GM12878 (cell line): ENCODE measurements at regions not wholly inside any gene's neighbourhood (a gene's known extent, or its start where the extent isn't known, plus 50 kb on each side); places are given as distances from the start of the nearest gene placed in this dataset.

ENCODE experiments used
- ATAC-seq: fragments of 200-7000 bp; cut with Tn5 transposase; 3 replicates; pipeline ENCODE4 v1.9.1; 2020; ENCODE audit warnings: mild to moderate bottlenecking, moderate library complexity
- BruUV-seq: library from RNA; stranded (reverse); fragments of 400-500 nt; replicated peaks from 2 replicates; lab custom pipeline; 2021; lab: Mats Ljungman, UMichigan
- CTCF ChIA-PET: fragments of 300-600 bp; sonication (Branson Sonifier 250); formaldehyde crosslinking; extraction: SDS; loops from one replicate; lab custom pipeline; 2021; ENCODE audit warnings: inconsistent platforms; lab: Yijun Ruan, JAX
- POLR2A ChIA-PET: fragments of 350-600 bp; formaldehyde crosslinking; extraction: SDS; loops from one replicate; lab custom pipeline; 2021; ENCODE audit warnings: inconsistent platforms; lab: Charles Lee
- RAD21 ChIA-PET: fragments of 300-600 bp; sonication (Branson Sonifier 250); formaldehyde crosslinking; loops from one replicate; lab custom pipeline; 2023; ENCODE audit warnings: antibody characterized with exemption; ENCODE audit not compliant: unreplicated experiment; lab: Charles Lee
- SMC1A ChIA-PET: fragments of 300-600 bp; sonication (Branson Sonifier 250); formaldehyde crosslinking; loops from one replicate; lab custom pipeline; 2023; ENCODE audit not compliant: unreplicated experiment, uncharacterized antibody; lab: Charles Lee
- DNase-seq: peaks from one replicate; pipeline ENCODE4 v3.0.0-alpha.2; 2011; ENCODE audit warnings: low read depth, low spot score
- FAIRE-seq: peaks from 3 replicates; lab custom pipeline; 2011; peaks lifted over from hg19 to GRCh38; lab: Jason Lieb, UNC
- H2AFZ ChIP-seq: 2 replicates; pipeline ENCODE4 v1.6.0; 2011; ENCODE audit warnings: low read depth, low read length, control low read depth; ENCODE audit not compliant: control insufficient read depth
- H3K27ac ChIP-seq: 2 replicates; pipeline ENCODE4 v1.5.1; 2011; ENCODE audit warnings: control low read depth; ENCODE audit not compliant: control insufficient read depth, insufficient read depth
- H3K27me3 ChIP-seq, 2 experiments: replicated peaks in 1 of 2; 2 replicates each; pipeline versions ENCODE4 v1.6.0 to v1.6.1; 2011; ENCODE audit warnings: low read length in 1 of 2; ENCODE audit not compliant: control insufficient read depth in 2 of 2, insufficient read depth in 2 of 2
- H3K36me3 ChIP-seq, 2 experiments: 2 replicates each; pipeline ENCODE4 v1.5.1; 2011; ENCODE audit warnings: low read length in 1 of 2; ENCODE audit not compliant: control insufficient read depth in 2 of 2, insufficient read depth in 2 of 2
- H3K4me1 ChIP-seq: 2 replicates; pipeline ENCODE4 v1.6.1; 2011; ENCODE audit warnings: mild to moderate bottlenecking, low read length, moderate library complexity, mixed read lengths; ENCODE audit not compliant: control insufficient read depth, insufficient read depth
- H3K4me2 ChIP-seq: 2 replicates; pipeline ENCODE4 v1.6.0; 2011; ENCODE audit warnings: control low read depth; ENCODE audit not compliant: control insufficient read depth, insufficient read depth
- H3K4me3 ChIP-seq: fragments of 200-600 bp; sonication (generic); 2 replicates; pipeline ENCODE4 v1.5.1; 2016
- H3K79me2 ChIP-seq: 2 replicates; pipeline ENCODE4 v1.6.0; 2011; ENCODE audit warnings: low read length; ENCODE audit not compliant: control insufficient read depth, insufficient read depth
- H3K9ac ChIP-seq: 2 replicates; pipeline ENCODE4 v1.8.0; 2011; ENCODE audit warnings: low read length, control low read depth, mixed read lengths; ENCODE audit not compliant: control insufficient read depth, insufficient read depth
- H3K9me3 ChIP-seq: replicated peaks from 3 replicates; pipeline ENCODE4 v1.5.1; 2011; ENCODE audit warnings: mild to moderate bottlenecking, low read length; ENCODE audit not compliant: control insufficient read depth, insufficient read depth
- H4K20me1 ChIP-seq: 2 replicates; pipeline ENCODE4 v1.6.0; 2011; ENCODE audit not compliant: control insufficient read depth, insufficient read depth
- BCL11A ChIP-seq: IDR thresholded peaks from 2 replicates; pipeline ENCODE4 v1.6.1; 2011; ENCODE audit warnings: low read depth, low read length
- BMI1 ChIP-seq: fragments of 450-650 bp; IDR thresholded peaks from 2 replicates; pipeline ENCODE4 v1.6.1; 2016; ENCODE audit warnings: mild to moderate bottlenecking, moderate library complexity, borderline replicate concordance
- EED ChIP-seq: sonication (generic); IDR thresholded peaks from 2 replicates; pipeline ENCODE4 v1.6.1; 2016; ENCODE audit warnings: antibody characterized with exemption, low read depth
- EZH2 ChIP-seq: IDR thresholded peaks from 2 replicates; pipeline ENCODE4 v1.6.1; 2012; ENCODE audit warnings: low read depth, mild to moderate bottlenecking, control low read depth, inconsistent platforms, low read length, borderline replicate concordance; ENCODE audit not compliant: control insufficient read depth
- FOXK2 ChIP-seq: fragments of 450-650 bp; IDR thresholded peaks from 2 replicates; pipeline ENCODE4 v1.6.1; 2017; ENCODE audit warnings: mild to moderate bottlenecking, moderate library complexity
- KAT2A ChIP-seq: conservative IDR thresholded peaks from 2 replicates; pipeline ENCODE4 v1.6.1; 2011; ENCODE audit warnings: low read depth, low read length; ENCODE audit not compliant: control insufficient read depth
- NFYB ChIP-seq: IDR thresholded peaks from 2 replicates; pipeline ENCODE4 v1.6.1; 2011; ENCODE audit warnings: low read depth, mild to moderate bottlenecking, low read length, improper control_type of control experiment, moderate library complexity; ENCODE audit not compliant: insufficient read depth
- SUPT20H ChIP-seq: IDR thresholded peaks from 2 replicates; pipeline ENCODE4 v1.6.1; 2011; ENCODE audit warnings: low read depth, mild to moderate bottlenecking, low read length, moderate library complexity, borderline replicate concordance; ENCODE audit not compliant: control insufficient read depth
- TCF12 ChIP-seq: IDR thresholded peaks from 2 replicates; pipeline ENCODE4 v1.6.1; 2011; ENCODE audit warnings: low read depth, mild to moderate bottlenecking, low read length
- WGBS: methylation state at CpG from one replicate; pipeline ENCODE4 v1.1.6; 2016; ENCODE audit warnings: low lambda C conversion rate; ENCODE audit not compliant: insufficient replicate concordance, insufficient coverage; ENCODE audit errors: missing lambda C conversion rate; 5-methylcytosine and 5-hydroxymethylcytosine counted together
- in situ Hi-C: fragments of 300-500 bp; cut with MboI; formaldehyde crosslinking; loops from 9 replicates; pipeline ENCODE4 v1.14.3; 2018; ENCODE audit warnings: mixed read lengths
- intact Hi-C: fragments of 100-400 bp; cut with micrococcal nuclease; formaldehyde crosslinking; loops from one replicate; pipeline ENCODE4 v1.14.2; 2022; ENCODE audit not compliant: unreplicated experiment
- TF ChIP-seq, protein P1 (sequence below): fragments of 450-650 bp; IDR thresholded peaks from 2 replicates; pipeline ENCODE4 v1.6.1; 2017; ENCODE audit warnings: borderline replicate concordance

DNA sequence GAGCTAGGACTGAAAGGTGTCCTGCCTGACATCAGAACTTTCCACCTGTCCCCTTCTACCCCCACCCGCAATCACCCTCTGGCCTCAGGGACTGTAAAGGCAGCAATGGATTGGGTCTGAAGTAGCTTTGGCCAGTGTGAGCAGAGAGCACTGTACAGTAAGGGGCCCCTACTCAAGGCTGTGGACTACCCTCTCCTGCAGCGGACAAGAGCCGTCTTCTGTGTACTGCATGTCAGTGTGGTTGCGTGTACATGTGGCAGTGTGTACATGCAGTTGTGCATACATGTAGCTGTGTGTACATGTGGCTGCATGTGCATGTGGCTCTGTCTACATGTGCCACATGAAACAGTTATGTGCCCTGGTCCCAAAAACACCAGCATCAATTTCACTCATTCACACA lies 205.9 kb upstream of the LINGO1 start:
- H3K9ac ChIP-seq = no peak overlapping the region
- in situ Hi-C loops = no loop called here
- H3K27ac ChIP-seq = no peak overlapping the region
- ChIA-PET POLR2A (interaction anchor here (1.2 kb wide), 1 partner anchor 8 kb away, joined by 3 read pairs; no protein-coding TSS in a partner anchor), RAD21 (no interaction called here), SMC1A (no interaction called here), CTCF (interaction anchor here (1.1 to 1.7 kb wide), 3 partner anchors 10 to 19 kb away, joined by 3 to 6 read pairs (median 5); no protein-coding TSS in a partner anchor)
- no peaks in the 10 kb centered on the region for H4K20me1 ChIP-seq
- H3K4me2 ChIP-seq = no peak overlapping the region
- FAIRE-seq (no peak), DNase-seq (no peak), ATAC-seq (no peak)
- intact Hi-C loops = no loop called here
- no peaks in the 10 kb centered on the region for H3K9me3 ChIP-seq
- no peak overlapping the region for H3K4me3 ChIP-seq
- TF ChIP-seq EED = no peak
- TF ChIP-seq EZH2 = no peak
- TF ChIP-seq KAT2A = no peak
- no peak for TF ChIP-seq BCL11A
- TF ChIP-seq BMI1 = no peak
- no peak for TF ChIP-seq SUPT20H
- no peak for TF ChIP-seq NFYB
- TF ChIP-seq TCF12 = no peak
- TF ChIP-seq FOXK2 = no peak
- TF ChIP-seq, protein P1, sequence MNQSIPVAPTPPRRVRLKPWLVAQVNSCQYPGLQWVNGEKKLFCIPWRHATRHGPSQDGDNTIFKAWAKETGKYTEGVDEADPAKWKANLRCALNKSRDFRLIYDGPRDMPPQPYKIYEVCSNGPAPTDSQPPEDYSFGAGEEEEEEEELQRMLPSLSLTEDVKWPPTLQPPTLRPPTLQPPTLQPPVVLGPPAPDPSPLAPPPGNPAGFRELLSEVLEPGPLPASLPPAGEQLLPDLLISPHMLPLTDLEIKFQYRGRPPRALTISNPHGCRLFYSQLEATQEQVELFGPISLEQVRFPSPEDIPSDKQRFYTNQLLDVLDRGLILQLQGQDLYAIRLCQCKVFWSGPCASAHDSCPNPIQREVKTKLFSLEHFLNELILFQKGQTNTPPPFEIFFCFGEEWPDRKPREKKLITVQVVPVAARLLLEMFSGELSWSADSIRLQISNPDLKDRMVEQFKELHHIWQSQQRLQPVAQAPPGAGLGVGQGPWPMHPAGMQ = no peak
- BruUV-seq = no TSS peak
- H3K79me2 ChIP-seq = no peaks in the 10 kb centered on the region
- no peaks in the 10 kb centered on the region for H3K36me3 ChIP-seq
- H2AFZ ChIP-seq = no peak overlapping the region
- WGBS = 88% methylated on average over 4 of the region's 4 CpGs
- no peaks in the 10 kb centered on the region for H3K4me1 ChIP-seq
- H3K27me3 ChIP-seq = peaks cover 0 to 13% of the 10 kb centered on the region in 2 experiments; a peak in 2 of 4 replicates
